NCI-H2171 treated with DMSO at 0.1 percent for 48 hours (cell line): ENCODE measurements at regions not wholly inside any gene's neighbourhood (a gene's known extent, or its start where the extent isn't known, plus 50 kb on each side); places are given as distances from the start of the nearest gene placed in this dataset.
"Not testable (repeated sequence)": the region's sequence is repeated elsewhere in the genome, so short reads cannot be mapped to it uniquely, and the experiment has no call there.

Experiments
- DNase-seq: peaks from one replicate; lab custom pipeline; 2025; lab: John Stamatoyannopoulos, UW

- DNase-seq = no peak
Observed at GRCh38 chr6:121639021-121639420, 203.6 kb downstream of the GJA1 start.

GRCh38 chr6:121641158-121641557, 205.7 kb downstream of the GJA1 start:
- DNase-seq = no peak

GRCh38 chr6:121645100-121645745, 209.8 kb downstream of the GJA1 start:
- DNase-seq = no peak

GRCh38 chr6:121647905-121648304, 212.5 kb downstream of the GJA1 start:
- DNase-seq = no peak

GRCh38 chr6:121649951-121650350, 214.5 kb downstream of the GJA1 start:
- DNase-seq = no peak

- DNase-seq = no peak
Observed at GRCh38 chr6:121651420-121651819, 216.0 kb downstream of the GJA1 start.

- DNase-seq = no peak
Observed at GRCh38 chr6:121652223-121652622, 216.8 kb downstream of the GJA1 start.

GRCh38 chr6:121652726-121653623, 217.5 kb downstream of the GJA1 start:
- DNase-seq = no peak

GRCh38 chr6:121653624-121654008, 218.2 kb downstream of the GJA1 start:
- DNase-seq = no peak

- no peak for DNase-seq
Observed at GRCh38 chr6:121657972-121658371, 222.5 kb downstream of the GJA1 start.

GRCh38 chr6:121660277-121660676, 224.8 kb downstream of the GJA1 start:
- DNase-seq = no peak

GRCh38 chr6:121663292-121663810, 227.9 kb downstream of the GJA1 start:
- DNase-seq = no peak

- no peak for DNase-seq
Observed at GRCh38 chr6:121664158-121664557, 228.7 kb downstream of the GJA1 start.

GRCh38 chr6:121666814-121667213, 231.4 kb downstream of the GJA1 start:
- no peak for DNase-seq

GRCh38 chr6:121668259-121668658, 232.8 kb downstream of the GJA1 start:
- DNase-seq = no peak

GRCh38 chr6:121670511-121670910, 235.1 kb downstream of the GJA1 start:
- no peak for DNase-seq

GRCh38 chr6:121677571-121677970, 242.1 kb downstream of the GJA1 start:
- DNase-seq = no peak

- DNase-seq = no peak
Observed at GRCh38 chr6:121678245-121678644, 242.8 kb downstream of the GJA1 start.

- DNase-seq = no peak
Observed at GRCh38 chr6:121680058-121680457, 244.6 kb downstream of the GJA1 start.

GRCh38 chr6:121682666-121683065, 247.2 kb downstream of the GJA1 start:
- no peak for DNase-seq

- DNase-seq = not testable (repeated sequence)
Observed at GRCh38 chr6:121685806-121686205, 250.4 kb downstream of the GJA1 start.

- no peak for DNase-seq
Observed at GRCh38 chr6:121686611-121687023, 251.2 kb downstream of the GJA1 start.

GRCh38 chr6:121688974-121689373, 253.5 kb downstream of the GJA1 start:
- DNase-seq = no peak
